Right lobe of liver (tissue), 6 donors: ENCODE measurements at regions not wholly inside any gene's neighbourhood (a gene's known extent, or its start where the extent isn't known, plus 50 kb on each side); places are given as distances from the start of the nearest gene placed in this dataset.

Experiments
- ATAC-seq, 4 donors: fragments of 200-7000 bp; cut with Tn5 transposase; one replicate each; pipeline ENCODE4 v1.9.1; 2020; ENCODE audit warnings: mild to moderate bottlenecking in 4 of 4, moderate library complexity in 4 of 4
- DNase-seq, 3 donors: peaks; one replicate each; pipeline ENCODE4 v3.0.0-alpha.2; 2020
- H3K27ac ChIP-seq, 3 donors: fragments of 200-600 bp; one replicate each; pipeline ENCODE4 v1.8.0; 2022
- H3K27me3 ChIP-seq, 2 donors: fragments of 200-600 bp; one replicate each; pipeline ENCODE4 v1.8.0; 2022
- H3K36me3 ChIP-seq, 4 donors: fragments of 200-600 bp; sonication (generic) in 1 of 4; one replicate each; pipeline versions ENCODE4 v1.5.1 to v1.8.0; 2017 to 2022; ENCODE audit warnings: control low read depth in 1 of 4
- H3K4me1 ChIP-seq, 4 donors: fragments of 200-600 bp; sonication (generic) in 1 of 4; one replicate each; pipeline versions ENCODE4 v1.5.1 to v1.8.0; 2017 to 2022; ENCODE audit warnings: control low read depth in 1 of 4
- H3K4me3 ChIP-seq, 3 donors: fragments of 200-600 bp; one replicate each; pipeline ENCODE4 v1.8.0; 2022
- H3K9me3 ChIP-seq, 4 donors: fragments of 200-600 bp; sonication (generic) in 1 of 4; one replicate each; pipeline versions ENCODE4 v1.5.1 to v1.8.0; 2017 to 2022; ENCODE audit warnings: control low read depth in 1 of 4
- CTCF ChIP-seq, 4 donors: fragments of 200-600 bp in 3 of 4; fragments of 450-650 bp in 1 of 4; IDR thresholded peaks; one replicate each; pipeline versions ENCODE4 v1.5.1 to v1.8.0; 2016 to 2022; ENCODE audit warnings: antibody characterized with exemption in 4 of 4, mild to moderate bottlenecking in 2 of 4
- POLR2A ChIP-seq: fragments of 450-650 bp; IDR thresholded peaks from one replicate; pipeline ENCODE4 v1.6.1; 2017; ENCODE audit warnings: antibody characterized with exemption, mild to moderate bottlenecking
- WGBS: methylation state at CpG from one replicate; pipeline ENCODE4 v1.1.6; 2018; ENCODE audit warnings: low coverage, low lambda C conversion rate; ENCODE audit not compliant: insufficient coverage; ENCODE audit errors: missing lambda C conversion rate; 5-methylcytosine and 5-hydroxymethylcytosine counted together
- intact Hi-C, 2 donors: fragments of 100-400 bp; cut with DNase I; formaldehyde crosslinking; loops; one replicate each; pipeline versions ENCODE4 v1.11.2 to v1.14.1; 2022
- donor health status: DM: no; HTN: yes; CAD: no.
- donor health status: DM: no; HTN: no; CAD: no.
- donor health status: DM: no; HTN: no; CAD: no.
- donor health status: DM: no; HTN: yes; CAD: no.
- donor health status: DM: no; HTN: yes; CAD: no.

- Histone ChIP-seq H3K27me3 (no peaks in the 10 kb centered on the region), H3K36me3 (no peaks in the 10 kb centered on the region), H3K4me3 (no peak overlapping the region), H3K9me3 (no peaks in the 10 kb centered on the region), H3K4me1 (no peaks in the 10 kb centered on the region), H3K27ac (no peak overlapping the region)
- WGBS = 94% methylated on average over 2 of the region's 2 CpGs
- DNase-seq (no peak), ATAC-seq (no peak)
- intact Hi-C loops = no loop called here
- TF ChIP-seq CTCF (IDR thresholded peaks at IDR 0.05) (no peak), POLR2A (no peak)
Measured at GRCh38 chr2:150266931-150267330, 220.5 kb downstream of the RND3 start.

- ATAC-seq = no peak
- no peaks in the 10 kb centered on the region for H3K36me3 ChIP-seq
- intact Hi-C loops = no loop called here
- WGBS = 92% methylated on average over 2 of the region's 2 CpGs
- no peak for TF ChIP-seq CTCF (IDR thresholded peaks at IDR 0.05)
- H3K27me3 ChIP-seq = no peaks in the 10 kb centered on the region
- no peaks in the 10 kb centered on the region for H3K4me1 ChIP-seq
- no peaks in the 10 kb centered on the region for H3K9me3 ChIP-seq
- no peak overlapping the region for H3K27ac ChIP-seq
- H3K4me3 ChIP-seq = no peak overlapping the region
- no peak for DNase-seq
Measured at GRCh38 chr2:150264442-150264841, 223.0 kb downstream of the RND3 start.

DNA sequence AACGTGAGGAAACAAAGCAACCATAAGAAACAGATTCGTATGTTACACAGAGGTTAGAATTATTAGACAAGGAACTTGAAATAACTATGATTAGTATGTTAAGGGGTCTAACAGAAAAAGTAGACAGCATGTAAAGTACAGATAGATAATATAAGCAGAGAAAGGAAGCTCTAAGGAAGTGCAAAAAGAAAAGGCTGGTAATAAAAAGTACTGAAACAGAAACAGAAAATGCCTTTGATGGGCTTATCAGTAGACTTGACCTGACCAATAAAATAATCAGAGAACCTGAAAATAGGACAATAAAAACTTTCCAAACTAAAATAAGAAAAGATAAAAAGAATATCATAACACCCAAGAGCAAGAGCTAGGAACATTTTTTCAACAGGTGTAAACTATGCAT is 225.8 kb downstream of the RND3 start:
- no peak for ATAC-seq
- no peak overlapping the region for H3K27ac ChIP-seq
- no peak overlapping the region for H3K4me3 ChIP-seq
- TF ChIP-seq POLR2A (no peak), CTCF (IDR thresholded peaks at IDR 0.05) (no peak)
- no peaks in the 10 kb centered on the region for H3K27me3 ChIP-seq
- H3K4me1 ChIP-seq = no peaks in the 10 kb centered on the region
- 85% methylated on average over 2 of the region's 2 CpGs for WGBS
- intact Hi-C loops = no loop called here
- no peaks in the 10 kb centered on the region for H3K9me3 ChIP-seq
- H3K36me3 ChIP-seq = no peaks in the 10 kb centered on the region
- DNase-seq = no peak

GRCh38 chr2:150260636-150261035 is 226.8 kb downstream of the RND3 start:
- no peaks in the 10 kb centered on the region for H3K27me3 ChIP-seq
- no peak for TF ChIP-seq CTCF (IDR thresholded peaks at IDR 0.05)
- no peak for TF ChIP-seq POLR2A
- no peak overlapping the region for H3K27ac ChIP-seq
- no peaks in the 10 kb centered on the region for H3K9me3 ChIP-seq
- ATAC-seq (no peak), DNase-seq (no peak)
- H3K4me1 ChIP-seq = no peaks in the 10 kb centered on the region
- H3K4me3 ChIP-seq = no peak overlapping the region
- 60% methylated on average over 1 of the region's 1 CpG for WGBS
- intact Hi-C loops = no loop called here
- no peaks in the 10 kb centered on the region for H3K36me3 ChIP-seq

GRCh38 chr2:150259746-150260145 is 227.7 kb downstream of the RND3 start:
- no peak overlapping the region for H3K4me3 ChIP-seq
- no peaks in the 10 kb centered on the region for H3K36me3 ChIP-seq
- H3K27me3 ChIP-seq = no peaks in the 10 kb centered on the region
- DNase-seq (no peak), ATAC-seq (no peak)
- H3K27ac ChIP-seq = no peak overlapping the region
- peaks cover 0 to 6% (median 0%) of the 10 kb centered on the region in 4 donors for H3K4me1 ChIP-seq
- intact Hi-C loops = no loop called here
- TF ChIP-seq CTCF (IDR thresholded peaks at IDR 0.05) (no peak), POLR2A (no peak)
- no peaks in the 10 kb centered on the region for H3K9me3 ChIP-seq
- WGBS = 73% methylated on average over 1 of the region's 1 CpG
